NB4 (cell line): ENCODE measurements at regions not wholly inside any gene's neighbourhood (a gene's known extent, or its start where the extent isn't known, plus 50 kb on each side); places are given as distances from the start of the nearest gene placed in this dataset.
A peak's percentile ranks its signal among the peaks of the same experiment; 100 is the strongest.

Experiments
- DNase-seq: peaks from one replicate; pipeline ENCODE4 v3.0.0; 2010; ENCODE audit warnings: low read depth
- H3K4me3 ChIP-seq: one replicate; pipeline ENCODE4 v1.5.1; 2011; ENCODE audit warnings: mild to moderate bottlenecking, low read depth, low read length, moderate library complexity
- MYC ChIP-seq: IDR thresholded peaks from 2 replicates; pipeline ENCODE4 v1.6.1; 2011; ENCODE audit warnings: low read depth, low read length
- POLR2A ChIP-seq: IDR thresholded peaks from 2 replicates; pipeline ENCODE4 v1.6.1; 2011; ENCODE audit warnings: mild to moderate bottlenecking; ENCODE audit not compliant: insufficient read length; ENCODE audit errors: extremely low read depth
- TF ChIP-seq, protein P1 (sequence below): IDR thresholded peaks from 2 replicates; pipeline ENCODE4 v1.6.1; 2011; ENCODE audit warnings: low read depth, low read length
- TF ChIP-seq, protein P2 (sequence below): IDR thresholded peaks from one replicate; pipeline ENCODE4 v1.5.1; 2012; ENCODE audit warnings: low read depth, low read length

DNA sequence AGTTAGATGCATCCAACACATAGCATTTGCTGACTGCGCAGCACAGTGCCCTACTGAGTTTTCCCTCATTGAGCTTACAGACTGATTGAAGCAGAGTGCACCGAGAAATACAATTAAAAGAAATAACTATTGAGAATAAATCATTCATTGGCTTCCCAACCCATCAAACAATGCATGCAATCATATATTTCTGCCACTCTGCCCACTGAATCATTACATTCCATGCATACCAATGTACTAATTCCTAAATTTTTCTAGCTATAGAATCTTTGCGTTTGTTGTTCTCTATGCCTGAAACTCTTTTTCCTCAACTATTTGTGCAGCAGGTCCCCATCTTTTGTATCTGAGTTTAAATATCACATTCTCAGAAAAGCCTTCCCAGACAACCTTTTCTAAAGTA is 783.8 kb downstream of the SORCS1 start:
- no peak for DNase-seq
- no peak for TF ChIP-seq MYC
- H3K4me3 ChIP-seq = no peak overlapping the region

DNA sequence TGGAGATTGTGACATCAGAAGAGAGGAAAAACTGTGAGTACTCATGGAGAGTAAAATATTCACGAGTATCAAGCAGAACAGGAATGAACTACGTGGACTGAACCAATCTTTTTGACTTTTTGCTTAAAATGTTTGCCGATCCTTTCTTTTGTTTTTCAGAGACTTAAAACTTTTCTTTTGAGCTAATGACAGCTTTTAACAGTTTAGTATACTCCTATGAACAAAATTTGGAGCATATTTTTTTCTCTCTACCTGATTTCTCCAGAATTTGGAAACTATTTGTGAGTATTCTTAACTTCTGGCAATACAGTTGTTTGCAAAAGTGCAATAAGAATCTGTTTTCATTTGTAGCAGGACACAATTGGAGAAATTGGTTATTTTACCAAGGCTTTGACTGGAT is 786.3 kb downstream of the SORCS1 start:
- no peak overlapping the region for H3K4me3 ChIP-seq
- DNase-seq = no peak
- TF ChIP-seq POLR2A (no peak), MYC (no peak)
- TF ChIP-seq, protein P1, sequence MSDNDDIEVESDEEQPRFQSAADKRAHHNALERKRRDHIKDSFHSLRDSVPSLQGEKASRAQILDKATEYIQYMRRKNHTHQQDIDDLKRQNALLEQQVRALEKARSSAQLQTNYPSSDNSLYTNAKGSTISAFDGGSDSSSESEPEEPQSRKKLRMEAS = no peak
- TF ChIP-seq, protein P2, sequence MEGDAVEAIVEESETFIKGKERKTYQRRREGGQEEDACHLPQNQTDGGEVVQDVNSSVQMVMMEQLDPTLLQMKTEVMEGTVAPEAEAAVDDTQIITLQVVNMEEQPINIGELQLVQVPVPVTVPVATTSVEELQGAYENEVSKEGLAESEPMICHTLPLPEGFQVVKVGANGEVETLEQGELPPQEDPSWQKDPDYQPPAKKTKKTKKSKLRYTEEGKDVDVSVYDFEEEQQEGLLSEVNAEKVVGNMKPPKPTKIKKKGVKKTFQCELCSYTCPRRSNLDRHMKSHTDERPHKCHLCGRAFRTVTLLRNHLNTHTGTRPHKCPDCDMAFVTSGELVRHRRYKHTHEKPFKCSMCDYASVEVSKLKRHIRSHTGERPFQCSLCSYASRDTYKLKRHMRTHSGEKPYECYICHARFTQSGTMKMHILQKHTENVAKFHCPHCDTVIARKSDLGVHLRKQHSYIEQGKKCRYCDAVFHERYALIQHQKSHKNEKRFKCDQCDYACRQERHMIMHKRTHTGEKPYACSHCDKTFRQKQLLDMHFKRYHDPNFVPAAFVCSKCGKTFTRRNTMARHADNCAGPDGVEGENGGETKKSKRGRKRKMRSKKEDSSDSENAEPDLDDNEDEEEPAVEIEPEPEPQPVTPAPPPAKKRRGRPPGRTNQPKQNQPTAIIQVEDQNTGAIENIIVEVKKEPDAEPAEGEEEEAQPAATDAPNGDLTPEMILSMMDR = no peak

DNA sequence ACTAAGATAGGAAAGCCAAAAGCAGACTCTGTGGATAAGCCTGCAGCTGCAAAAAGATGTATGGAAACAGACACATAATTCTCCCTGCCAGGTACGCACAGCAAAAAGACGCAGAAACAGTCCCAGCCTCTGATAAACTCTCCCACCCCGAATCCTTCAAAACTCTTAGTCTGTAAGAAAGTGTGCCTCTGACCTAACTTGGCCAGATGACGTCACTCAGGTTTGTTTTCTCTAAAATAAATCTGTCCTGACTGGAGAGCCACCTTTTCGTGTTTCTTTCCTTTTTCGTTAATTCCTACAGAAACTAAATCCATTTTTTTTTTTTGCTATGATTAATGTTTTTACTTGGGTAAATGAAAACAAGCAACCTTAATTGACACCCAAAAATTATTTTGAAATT is 793.8 kb downstream of the SORCS1 start:
- DNase-seq = no peak
- H3K4me3 ChIP-seq = no peak overlapping the region
- TF ChIP-seq MYC = no peak
- TF ChIP-seq, protein P1 = no peak
- TF ChIP-seq, protein P2 = no peak
- TF ChIP-seq POLR2A = no peak

DNA sequence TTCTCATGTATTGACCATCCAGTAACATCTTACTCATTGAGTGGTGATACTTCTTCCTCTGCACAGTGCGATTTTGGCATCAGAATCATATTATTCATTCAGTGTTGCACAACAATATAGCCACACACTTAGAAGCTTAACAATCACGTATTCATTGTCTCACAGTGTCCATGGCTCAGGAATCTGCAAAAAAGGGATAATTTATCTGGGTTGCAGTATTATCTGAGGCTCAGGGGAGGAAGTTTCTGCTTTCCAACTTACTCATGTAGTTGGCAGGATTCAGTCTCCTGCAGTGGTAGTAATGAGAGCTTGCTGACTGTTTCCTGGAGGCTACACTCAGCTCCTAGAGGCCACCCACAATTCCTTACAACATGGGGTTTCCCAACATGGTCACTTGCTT is 803.6 kb downstream of the SORCS1 start:
- H3K4me3 ChIP-seq = no peak overlapping the region
- DNase-seq = no peak
- TF ChIP-seq MYC (no peak), POLR2A (no peak)
- TF ChIP-seq, protein P2 = no peak
- TF ChIP-seq, protein P1 = no peak

DNA sequence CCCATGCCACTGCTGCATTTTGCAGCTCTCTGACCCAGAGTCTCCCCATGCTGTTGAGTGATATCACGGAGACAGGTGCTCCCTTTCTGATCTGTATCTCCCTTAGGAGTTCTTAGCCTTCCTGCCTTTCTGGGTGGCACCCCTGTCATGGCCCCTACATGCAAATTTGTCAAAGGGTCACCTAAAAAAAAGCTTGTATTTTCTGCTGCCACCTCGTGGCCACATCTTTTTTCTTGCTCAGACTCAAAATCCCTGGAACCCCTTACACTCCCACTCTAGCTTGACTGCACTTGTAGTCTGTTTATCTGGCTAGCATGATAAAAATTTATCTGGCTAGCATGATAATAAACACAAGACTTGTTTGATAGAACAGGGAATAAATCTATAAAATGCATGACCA is 809.1 kb downstream of the SORCS1 start:
- DNase-seq = peak; percentile 19
- no peak for TF ChIP-seq POLR2A
- TF ChIP-seq MYC = no peak
- TF ChIP-seq, protein P2 = peak; percentile 41
- TF ChIP-seq, protein P1 = no peak
- H3K4me3 ChIP-seq = no peak overlapping the region

DNA sequence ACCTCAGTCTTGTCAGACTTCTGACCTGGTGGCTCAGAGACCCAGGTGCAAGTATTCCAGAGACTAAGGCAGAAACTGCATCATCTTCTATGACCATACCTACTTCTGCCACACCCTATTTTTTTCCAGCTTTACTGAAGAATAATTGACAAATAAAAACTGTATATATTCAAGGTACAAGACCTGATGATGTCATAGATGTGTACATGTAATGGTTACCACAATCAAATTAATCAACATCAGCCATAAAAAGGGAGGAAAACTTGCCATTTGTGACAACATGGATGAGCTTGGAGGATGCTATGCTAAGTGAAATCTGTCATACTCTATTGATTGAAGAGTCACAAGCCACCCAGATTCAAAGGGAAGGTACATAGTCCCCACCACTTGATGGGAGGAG is 815.6 kb downstream of the SORCS1 start:
- no peak for DNase-seq
- no peak overlapping the region for H3K4me3 ChIP-seq
- TF ChIP-seq, protein P2 = no peak
- TF ChIP-seq MYC = no peak
- TF ChIP-seq, protein P1 = no peak
- no peak for TF ChIP-seq POLR2A
